ENCODE measurements at regions not wholly inside any gene's neighbourhood (a gene's known extent, or its start where the extent isn't known, plus 50 kb on each side); places are given as distances from the start of the nearest gene placed in this dataset.

GRCh38 chr12:116466536-116466935 is 92.6 kb upstream of the MAP1LC3B2 start:
- DNase-seq (ENCODE audit: low read depth) = peak; percentile 17
- peak; percentile 10 for TF ChIP-seq CTCF (conservative IDR thresholded peaks at IDR 0.05; ENCODE audit: low read depth, low read length)
- H3K4me3 ChIP-seq (ENCODE audit: low read depth, low read length) = no peak overlapping the region

DNA sequence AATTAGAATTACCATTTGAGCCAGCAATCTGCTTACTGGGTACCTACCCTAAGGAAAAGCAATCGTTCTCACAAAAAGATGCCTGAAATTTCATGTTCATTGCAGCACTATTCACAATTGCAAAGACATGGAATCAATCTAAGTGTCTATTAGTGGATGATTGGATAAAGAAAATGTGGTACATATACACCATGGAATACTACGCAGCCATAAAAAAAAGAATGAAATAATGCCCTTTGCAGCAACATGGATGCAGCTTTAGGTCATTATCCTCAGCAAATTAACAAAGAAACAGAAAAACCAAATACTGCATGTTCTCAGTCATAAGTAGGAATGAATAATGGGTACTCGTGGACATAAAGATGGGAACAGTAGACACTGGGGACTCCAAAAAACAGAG is 89.8 kb upstream of the MAP1LC3B2 start:
- no peak for DNase-seq (ENCODE audit: low read depth)
- TF ChIP-seq CTCF (conservative IDR thresholded peaks at IDR 0.05; ENCODE audit: low read depth, low read length) = no peak
- H3K4me3 ChIP-seq (ENCODE audit: low read depth, low read length) = no peak overlapping the region

- DNase-seq (ENCODE audit: low read depth) = no peak
- no peak for TF ChIP-seq CTCF (conservative IDR thresholded peaks at IDR 0.05; ENCODE audit: low read depth, low read length)
- no peak overlapping the region for H3K4me3 ChIP-seq (ENCODE audit: low read depth, low read length)
These were observed 87.6 kb upstream of the MAP1LC3B2 start for GRCh38 chr12:116471544-116471943.

DNA sequence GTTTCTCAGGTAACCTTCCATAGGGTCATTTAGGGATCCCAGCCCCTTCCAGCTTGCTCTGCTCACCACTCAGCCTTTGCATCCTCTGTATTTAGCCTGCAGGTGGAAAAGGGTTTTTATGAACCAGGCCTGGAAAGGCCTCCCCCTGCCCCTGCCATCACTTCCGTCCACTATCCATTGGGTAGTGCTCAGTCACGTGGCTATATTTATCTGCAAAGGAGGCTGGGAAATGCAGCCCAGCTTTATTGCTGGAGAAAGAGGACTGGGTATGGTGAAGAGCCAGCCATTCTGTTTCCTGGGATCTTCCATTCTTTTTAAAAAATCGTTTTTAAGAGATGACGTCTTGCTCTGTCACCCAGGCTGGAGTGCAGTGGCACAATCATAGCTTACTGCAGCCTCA is 87.0 kb upstream of the MAP1LC3B2 start:
- TF ChIP-seq CTCF (conservative IDR thresholded peaks at IDR 0.05; ENCODE audit: low read depth, low read length) = no peak
- DNase-seq (ENCODE audit: low read depth) = no peak
- no peak overlapping the region for H3K4me3 ChIP-seq (ENCODE audit: low read depth, low read length)

- no peak for DNase-seq (ENCODE audit: low read depth)
- TF ChIP-seq CTCF (conservative IDR thresholded peaks at IDR 0.05; ENCODE audit: low read depth, low read length) = no peak
- no peak overlapping the region for H3K4me3 ChIP-seq (ENCODE audit: low read depth, low read length)
These were observed 85.8 kb upstream of the MAP1LC3B2 start for GRCh38 chr12:116473416-116473815.

- TF ChIP-seq CTCF (conservative IDR thresholded peaks at IDR 0.05; ENCODE audit: low read depth, low read length) = no peak
- DNase-seq (ENCODE audit: low read depth) = no peak
- no peak overlapping the region for H3K4me3 ChIP-seq (ENCODE audit: low read depth, low read length)
These were observed 84.8 kb upstream of the MAP1LC3B2 start for GRCh38 chr12:116474331-116474730.

DNA sequence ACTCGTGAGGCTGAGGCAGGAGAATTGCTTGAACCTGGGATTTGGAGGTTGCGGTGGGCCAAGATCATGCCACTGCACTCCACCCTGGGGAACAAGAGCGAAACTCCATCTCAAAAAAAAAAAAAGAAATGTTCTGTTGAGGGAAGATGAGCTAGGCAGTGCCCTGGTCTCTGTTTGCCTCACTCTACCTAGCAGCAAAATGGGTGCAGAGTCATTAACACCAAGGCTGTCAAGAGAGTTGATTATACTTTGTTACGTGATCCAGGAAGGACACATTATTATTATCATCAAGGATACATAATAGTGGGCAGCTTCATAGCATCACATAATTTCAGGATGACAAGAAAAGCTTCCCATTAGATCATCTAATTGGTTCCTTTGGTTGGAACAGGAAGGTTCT is 84.3 kb upstream of the MAP1LC3B2 start:
- DNase-seq (ENCODE audit: low read depth) = no peak
- TF ChIP-seq CTCF (conservative IDR thresholded peaks at IDR 0.05; ENCODE audit: low read depth, low read length) = no peak
- no peak overlapping the region for H3K4me3 ChIP-seq (ENCODE audit: low read depth, low read length)
